ENCODE measurements at regions not wholly inside any gene's neighbourhood (a gene's known extent, or its start where the extent isn't known, plus 50 kb on each side); places are given as distances from the start of the nearest gene placed in this dataset.
"Not testable (repeated sequence)": the region's sequence is repeated elsewhere in the genome, so short reads cannot be mapped to it uniquely, and the experiment has no call there.

- DNase-seq: no peak
These were observed 279.2 kb upstream of the FGF16 start for GRCh38 chrX:77167993-77168392.

DNA sequence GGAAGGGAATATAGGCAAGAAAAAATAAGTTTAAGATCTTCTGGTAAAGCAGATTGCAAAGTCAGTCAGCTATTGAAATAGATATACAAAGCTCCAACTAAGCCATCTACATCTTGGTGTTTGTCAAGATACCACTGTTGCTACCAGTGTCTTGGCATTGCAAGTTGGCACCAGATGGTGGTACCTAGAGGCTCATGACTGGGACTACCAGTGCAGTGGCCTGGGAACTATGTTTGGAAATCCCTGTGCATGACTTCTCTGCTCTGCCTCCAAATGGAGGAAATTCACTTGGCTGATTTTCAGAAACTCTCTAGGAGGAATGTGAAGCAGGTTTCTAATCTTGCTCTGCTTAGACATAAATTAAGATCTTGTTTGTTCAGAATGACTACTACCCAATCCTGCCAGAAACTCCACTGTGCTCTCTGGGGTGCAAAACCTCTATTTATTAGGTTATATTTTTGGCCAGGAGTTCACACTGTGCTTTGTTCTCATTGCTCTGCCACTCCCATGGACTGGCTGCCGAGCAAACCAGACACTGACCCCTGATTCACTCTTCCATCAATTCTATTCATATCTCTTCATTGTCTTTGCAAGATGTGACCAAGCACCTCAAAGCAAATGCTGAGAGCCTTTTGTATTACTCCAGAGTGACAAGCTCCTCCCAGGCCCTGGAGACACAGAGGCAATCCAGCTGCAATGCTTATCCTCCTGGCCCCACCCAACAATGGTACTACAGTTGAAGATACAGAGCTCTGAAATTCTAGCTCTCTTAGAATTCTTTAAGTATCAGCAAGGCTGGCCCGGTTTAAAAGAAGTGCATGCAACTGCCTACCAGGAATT lies 272.3 kb upstream of the FGF16 start:
- no peak for DNase-seq

DNA sequence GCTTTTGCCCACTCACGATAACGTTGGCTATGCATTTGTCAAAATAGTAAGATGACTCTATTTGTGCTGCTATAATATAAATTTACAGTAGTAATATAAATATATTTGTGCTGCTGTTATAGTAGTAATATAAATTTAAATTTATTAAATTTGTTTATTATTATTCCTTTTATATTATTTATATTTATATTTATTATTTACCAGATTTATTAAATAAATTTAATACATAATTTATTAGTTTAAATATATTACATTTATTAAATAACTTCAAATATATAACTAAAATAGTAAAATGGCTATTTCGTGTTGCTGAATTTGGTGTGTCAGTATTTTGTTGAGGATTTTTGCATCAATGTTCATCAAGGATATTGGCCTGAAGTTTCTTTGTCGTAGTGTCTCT lies 246.5 kb upstream of the FGF16 start:
- DNase-seq: no peak

DNA sequence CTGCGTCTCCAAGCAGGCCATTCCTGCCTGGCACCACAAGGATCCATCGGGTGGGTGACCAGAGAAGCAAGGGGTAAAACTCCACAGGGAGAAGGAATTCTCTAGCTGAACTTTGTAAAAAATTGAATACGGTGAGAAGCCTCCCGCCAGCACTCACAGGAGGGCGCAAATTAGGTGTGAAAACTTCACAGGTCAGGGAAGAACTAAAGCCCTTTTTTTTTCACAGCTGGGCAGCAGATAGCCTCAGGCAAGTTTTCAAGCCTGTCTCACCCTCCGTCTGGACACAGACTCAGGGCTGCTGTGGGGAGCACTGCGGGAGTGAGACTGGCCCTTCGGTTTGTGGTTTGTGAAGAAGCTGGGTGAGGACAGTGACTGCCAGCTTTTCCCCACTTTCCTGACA lies 224.1 kb upstream of the FGF16 start:
- DNase-seq: no peak

- DNase-seq: no peak
These were observed 182.7 kb upstream of the FGF16 start for GRCh38 chrX:77264490-77264889.

DNA sequence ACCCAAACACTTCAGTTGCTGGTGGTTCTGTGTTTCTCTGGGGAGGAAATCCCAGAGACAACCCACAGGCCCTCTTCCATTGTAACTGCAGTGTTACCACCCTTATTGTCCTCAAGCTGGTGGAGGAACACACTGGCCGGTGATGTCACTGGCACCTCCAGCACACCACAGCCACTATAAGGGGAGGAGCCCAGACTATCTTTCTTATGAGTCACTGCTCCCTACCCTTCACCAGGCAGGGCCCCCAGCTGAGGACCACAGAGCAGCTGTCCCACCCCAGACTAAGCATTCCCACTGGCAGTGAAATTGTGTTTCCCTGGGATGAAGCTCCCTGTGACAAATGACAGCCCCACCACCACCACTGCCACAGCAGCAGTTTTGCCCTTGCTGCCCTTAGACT lies 171.8 kb upstream of the FGF16 start:
- no peak for DNase-seq

GRCh38 chrX:77276742-77277141 lies 170.4 kb upstream of the FGF16 start:
- no peak for DNase-seq

DNA sequence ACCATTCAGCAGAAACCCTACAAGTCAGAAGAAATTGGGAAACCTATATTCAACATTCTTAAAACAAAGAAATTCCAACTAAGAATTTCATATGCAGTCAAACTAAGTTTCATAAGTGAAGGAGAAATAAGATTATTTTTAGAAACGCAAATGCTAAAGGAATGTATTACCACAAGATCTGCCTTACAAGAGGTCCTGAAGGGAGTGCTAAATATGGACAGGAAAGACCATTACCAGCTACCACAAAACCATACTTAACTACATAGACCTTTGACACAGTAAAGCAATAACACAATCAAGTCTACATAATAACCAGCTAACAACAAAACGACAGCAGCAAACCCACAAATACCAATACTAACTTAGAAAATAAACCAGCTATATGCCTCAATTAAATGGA lies 169.3 kb upstream of the FGF16 start:
- no peak for DNase-seq

- DNase-seq: not testable (repeated sequence)
These were observed 167.8 kb upstream of the FGF16 start for GRCh38 chrX:77279373-77279772.

DNA sequence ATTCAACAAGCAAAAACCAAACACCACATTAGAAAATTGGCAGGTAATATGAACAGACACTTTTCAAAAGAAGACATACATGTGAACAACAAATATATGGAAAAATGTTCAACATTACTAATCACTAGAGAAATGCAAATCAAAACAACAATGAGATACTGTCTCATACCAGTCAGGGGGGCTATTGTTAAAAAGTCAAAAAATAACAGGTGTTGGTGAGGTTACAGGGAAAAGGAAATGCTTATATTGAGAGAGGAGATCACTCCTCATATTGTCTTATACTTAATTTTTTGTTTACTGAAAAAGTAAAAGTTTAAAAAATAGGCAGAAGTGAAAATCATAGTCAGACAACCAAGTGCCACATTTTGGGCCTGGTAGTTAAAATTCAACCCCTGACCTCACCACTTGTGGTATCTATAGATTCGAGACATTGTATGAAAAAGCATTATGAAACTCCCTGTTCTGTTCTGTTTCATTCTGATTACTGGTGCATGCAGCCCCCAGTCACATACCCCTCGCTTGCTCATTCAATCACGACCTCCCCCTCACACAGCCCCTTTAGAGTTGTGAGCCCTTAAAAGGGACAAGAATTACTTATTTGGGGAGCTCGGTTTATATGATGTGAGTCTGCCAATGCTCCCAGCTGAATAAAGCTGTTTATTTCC lies 153.7 kb upstream of the FGF16 start:
- no peak for DNase-seq

GRCh38 chrX:77298296-77298695 lies 148.9 kb upstream of the FGF16 start:
- DNase-seq: no peak

GRCh38 chrX:77298790-77299189 lies 148.4 kb upstream of the FGF16 start:
- no peak for DNase-seq

DNA sequence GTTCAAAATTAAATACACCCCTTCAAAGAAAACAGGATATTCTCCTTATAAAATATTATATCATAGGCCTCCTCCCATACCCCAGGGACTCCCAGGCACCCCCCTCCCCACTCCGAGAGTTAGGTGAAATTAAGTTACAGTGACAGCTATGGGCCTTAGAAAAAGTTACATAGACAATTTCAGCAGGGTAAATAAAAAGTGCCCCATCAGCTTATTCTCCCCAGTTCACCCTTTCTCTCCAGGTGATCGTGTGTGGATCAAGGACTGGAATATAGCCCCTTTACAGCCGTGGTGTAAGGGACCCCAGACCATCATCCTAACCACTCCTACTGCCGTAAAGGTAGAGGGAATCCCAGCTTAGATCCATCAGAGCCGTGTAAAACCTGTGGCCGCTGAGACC lies 147.6 kb upstream of the FGF16 start:
- DNase-seq: no peak

DNA sequence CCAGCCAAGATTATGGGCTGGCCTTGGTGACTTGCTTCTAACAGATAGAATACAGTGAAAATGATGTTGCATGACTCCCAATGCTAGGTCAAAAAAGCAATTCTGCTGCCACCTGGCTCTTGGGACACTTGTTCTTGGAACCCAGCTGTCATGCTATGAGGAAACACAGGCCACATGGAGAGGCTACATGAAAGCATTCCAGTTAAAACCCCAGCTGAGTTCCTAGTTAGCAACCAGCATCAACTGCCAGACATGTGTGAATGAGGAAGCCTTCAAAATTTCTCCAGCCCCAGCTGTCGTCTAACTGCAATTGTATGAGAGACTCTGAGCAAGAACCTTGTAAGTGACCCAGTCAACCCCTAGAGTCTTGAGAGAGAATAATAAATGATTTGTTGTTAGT lies 105.2 kb upstream of the FGF16 start:
- no peak for DNase-seq

GRCh38 chrX:77346859-77347258 lies 100.3 kb upstream of the FGF16 start:
- no peak for DNase-seq

DNA sequence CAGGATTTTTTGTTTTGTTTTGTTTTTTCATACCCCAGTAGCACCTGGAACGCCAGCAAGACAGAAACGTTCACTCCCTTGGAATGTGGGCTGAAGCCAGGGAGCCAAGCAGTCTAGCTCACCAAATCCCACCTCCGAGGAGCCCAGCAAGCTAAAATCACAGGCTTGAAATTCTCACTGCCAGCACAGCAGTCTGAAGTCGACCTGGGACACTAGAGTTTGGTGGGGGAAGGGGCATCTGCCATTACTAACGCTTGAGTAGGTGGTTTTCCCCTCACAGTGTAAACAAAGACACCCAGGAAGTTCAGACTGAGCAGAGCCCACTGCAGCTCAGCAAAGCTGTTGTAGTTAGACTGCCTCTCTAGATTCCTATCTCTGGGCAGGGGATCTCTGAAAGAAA lies 99.6 kb upstream of the FGF16 start:
- no peak for DNase-seq

- no peak for DNase-seq
These were observed 57.3 kb upstream of the FGF16 start for GRCh38 chrX:77389891-77390290.

GRCh38 chrX:77390365-77390764 lies 56.8 kb upstream of the FGF16 start:
- not testable (repeated sequence) for DNase-seq

- DNase-seq: no peak
These were observed 50.4 kb upstream of the FGF16 start for GRCh38 chrX:77396781-77397180.
